HL-60 (cell line): ENCODE measurements at regions not wholly inside any gene's neighbourhood (a gene's known extent, or its start where the extent isn't known, plus 50 kb on each side); places are given as distances from the start of the nearest gene placed in this dataset.

Source experiments
- DNase-seq, 2 experiments: peaks; one replicate each; pipeline ENCODE4 v3.0.0-alpha.2; 2010 to 2020; ENCODE audit warnings: low read depth in 1 of 2, low spot score in 1 of 2
- H3K27ac ChIP-seq: fragments of 250-450 bp; sonication (Bioruptor Pico); replicated peaks from 2 replicates; pipeline ENCODE4 v1.5.1; 2020; ENCODE audit warnings: mild to moderate bottlenecking, moderate library complexity
- H3K27me3 ChIP-seq: fragments of 250-450 bp; sonication (Bioruptor Pico); 2 replicates; pipeline ENCODE4 v1.5.1; 2021; ENCODE audit warnings: mild to moderate bottlenecking, moderate library complexity; ENCODE audit not compliant: insufficient read depth, poor library complexity, severe bottlenecking
- H3K4me3 ChIP-seq: replicated peaks from 2 replicates; pipeline ENCODE4 v1.5.1; 2011; ENCODE audit warnings: mild to moderate bottlenecking, control low read depth, low read length; ENCODE audit not compliant: insufficient read depth
- CTCF ChIP-seq: IDR thresholded peaks from one replicate; pipeline ENCODE4 v1.5.1; 2011; ENCODE audit warnings: low read length, control low read depth, inconsistent platforms; ENCODE audit not compliant: insufficient read depth
- GABPA ChIP-seq: IDR thresholded peaks from 2 replicates; pipeline ENCODE4 v1.6.1; 2012; ENCODE audit warnings: low read depth
- POLR2AphosphoS5 ChIP-seq: IDR thresholded peaks from 2 replicates; pipeline ENCODE4 v1.6.1; 2012; ENCODE audit warnings: low read depth
- REST ChIP-seq: IDR thresholded peaks from 2 replicates; pipeline ENCODE4 v1.6.1; 2012; ENCODE audit warnings: low read depth; ENCODE audit not compliant: insufficient replicate concordance
- SPI1 ChIP-seq: IDR thresholded peaks from 2 replicates; pipeline ENCODE4 v1.6.1; 2012; ENCODE audit warnings: low read depth, mild to moderate bottlenecking, borderline replicate concordance

GRCh38 chr2:5497874-5498273, 194.3 kb upstream of the SOX11 start:
- TF ChIP-seq GABPA (no peak), POLR2AphosphoS5 (no peak), REST (no peak), SPI1 (no peak), CTCF (no peak)
- H3K27me3 ChIP-seq: no peaks in the 10 kb centered on the region
- DNase-seq: no peak
- H3K4me3 ChIP-seq: no peak overlapping the region
- H3K27ac ChIP-seq: no peak overlapping the region

GRCh38 chr2:5501807-5502206, 190.4 kb upstream of the SOX11 start:
- Histone ChIP-seq H3K4me3 (no peak overlapping the region), H3K27ac (no peak overlapping the region), H3K27me3 (no peaks in the 10 kb centered on the region)
- no peak for DNase-seq
- no peak for TF ChIP-seq GABPA
- no peak for TF ChIP-seq CTCF
- TF ChIP-seq POLR2AphosphoS5: no peak
- TF ChIP-seq REST: no peak
- TF ChIP-seq SPI1: no peak

- Histone ChIP-seq H3K27me3 (no peaks in the 10 kb centered on the region), H3K4me3 (no peak overlapping the region), H3K27ac (no peak overlapping the region)
- no peak for DNase-seq
- TF ChIP-seq POLR2AphosphoS5 (no peak), SPI1 (no peak), CTCF (no peak), REST (no peak), GABPA (no peak)
These were observed 189.8 kb upstream of the SOX11 start for GRCh38 chr2:5502385-5502784.
